ENCODE measurements at regions not wholly inside any gene's neighbourhood (a gene's known extent, or its start where the extent isn't known, plus 50 kb on each side); places are given as distances from the start of the nearest gene placed in this dataset.
A peak's percentile ranks its signal among the peaks of the same experiment; 100 is the strongest.

DNA sequence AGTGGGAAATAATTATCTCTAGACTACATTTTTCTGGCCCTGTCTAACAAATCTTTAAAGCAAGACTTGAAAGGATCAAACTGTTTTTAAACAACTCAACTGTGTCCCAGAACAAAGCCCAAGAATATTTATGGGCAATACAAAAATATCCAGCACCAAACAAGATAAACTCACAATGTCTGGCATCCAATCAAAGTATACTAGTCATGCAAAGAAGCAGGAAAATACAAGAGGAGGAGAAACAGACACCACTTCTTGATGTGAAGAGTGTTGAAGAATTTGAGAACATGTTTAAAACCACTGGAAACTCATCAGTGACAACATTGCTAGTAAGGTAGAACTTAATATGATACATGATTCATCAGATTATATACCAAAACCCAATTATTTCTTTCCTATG lies 66.1 kb upstream of the CDC42EP3 start:
- no peak overlapping the region for H3K27ac ChIP-seq (ENCODE audit: low read depth in 1 of 2, low read length in 1 of 2)

DNA sequence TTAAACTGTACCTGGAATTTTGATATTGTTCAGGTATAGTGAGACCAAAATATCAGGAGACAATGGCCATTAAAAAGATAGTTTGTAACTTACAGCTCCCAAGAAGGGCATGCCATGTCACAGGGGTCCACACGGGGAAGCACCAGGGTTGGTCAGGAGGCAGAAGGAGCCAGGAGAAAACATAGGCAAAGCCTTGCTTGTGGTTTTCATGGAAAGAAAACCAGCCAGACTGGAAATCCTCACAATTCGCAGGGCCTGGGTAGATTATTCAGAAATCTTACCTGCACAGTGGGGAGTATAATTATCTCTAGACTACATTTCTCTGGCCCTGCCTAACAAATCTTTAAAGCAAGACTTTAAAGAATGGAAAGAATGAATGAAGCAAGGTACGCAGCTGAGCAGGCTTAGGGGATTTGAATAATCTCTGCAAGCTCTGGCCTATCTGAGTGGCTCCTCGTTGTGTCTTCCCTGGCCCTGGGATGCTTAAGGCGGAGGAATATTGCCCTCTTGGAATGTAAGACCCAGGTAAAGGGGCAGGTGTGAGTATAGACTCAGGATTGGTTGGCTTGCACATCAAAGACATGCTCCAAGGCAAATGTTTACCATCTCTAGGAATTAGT lies 66.9 kb upstream of the CDC42EP3 start:
- H3K9me3 ChIP-seq (ENCODE audit: control insufficient read depth in 4 of 4, insufficient read depth in 3 of 4, low read length in 3 of 4): no peaks in the 10 kb centered on the region
- WGBS, 2 donors: 90 to 93% methylated on average over 5 of the region's 5 CpGs
- peaks cover 0 to 4% (median 0%) of the 10 kb centered on the region in 5 donors for H3K4me1 ChIP-seq (ENCODE audit: control insufficient read depth in 5 of 5, insufficient read depth in 5 of 5, low read length in 5 of 5)
- no peak for TF ChIP-seq CTCF (IDR thresholded peaks at IDR 0.05; ENCODE audit: control extremely low read depth, extremely low read depth)
- no peaks in the 10 kb centered on the region for H3K36me3 ChIP-seq (ENCODE audit: control insufficient read depth in 4 of 4, insufficient read depth in 4 of 4, low read length in 4 of 4)
- no peak overlapping the region for H3K27ac ChIP-seq (ENCODE audit: low read depth in 1 of 2, low read length in 1 of 2)
- no peak overlapping the region for H3K4me3 ChIP-seq
- no peak overlapping the region for H3K9ac ChIP-seq (ENCODE audit: insufficient read depth in 1 of 2, low read length in 2 of 2)
- ATAC-seq (ENCODE audit: insufficient read depth, low FRiP score) (no peak), DNase-seq (no peak)
- H3K27me3 ChIP-seq (ENCODE audit: control insufficient read depth in 3 of 3, insufficient read depth in 3 of 3, low read length in 2 of 3): no peaks in the 10 kb centered on the region

More for the DNA sequence above, 66.1 kb upstream of the CDC42EP3 start:
- Histone ChIP-seq H3K4me1 (ENCODE audit: control insufficient read depth in 5 of 5, insufficient read depth in 5 of 5, low read length in 5 of 5) (peaks cover 0 to 4% (median 0%) of the 10 kb centered on the region in 5 donors), H3K27me3 (ENCODE audit: control insufficient read depth in 3 of 3, insufficient read depth in 3 of 3, low read length in 2 of 3) (no peaks in the 10 kb centered on the region), H3K4me3 (no peak overlapping the region), H3K9me3 (ENCODE audit: control insufficient read depth in 4 of 4, insufficient read depth in 3 of 4, low read length in 3 of 4) (no peaks in the 10 kb centered on the region), H3K9ac (ENCODE audit: insufficient read depth in 1 of 2, low read length in 2 of 2) (no peak overlapping the region), H3K36me3 (ENCODE audit: control insufficient read depth in 4 of 4, insufficient read depth in 4 of 4, low read length in 4 of 4) (no peaks in the 10 kb centered on the region)
- TF ChIP-seq CTCF (IDR thresholded peaks at IDR 0.05; ENCODE audit: control extremely low read depth, extremely low read depth): no peak
- no peak for ATAC-seq (ENCODE audit: insufficient read depth, low FRiP score)
- DNase-seq: peak in 2 of 3 donors; percentile 18 to 35

DNA sequence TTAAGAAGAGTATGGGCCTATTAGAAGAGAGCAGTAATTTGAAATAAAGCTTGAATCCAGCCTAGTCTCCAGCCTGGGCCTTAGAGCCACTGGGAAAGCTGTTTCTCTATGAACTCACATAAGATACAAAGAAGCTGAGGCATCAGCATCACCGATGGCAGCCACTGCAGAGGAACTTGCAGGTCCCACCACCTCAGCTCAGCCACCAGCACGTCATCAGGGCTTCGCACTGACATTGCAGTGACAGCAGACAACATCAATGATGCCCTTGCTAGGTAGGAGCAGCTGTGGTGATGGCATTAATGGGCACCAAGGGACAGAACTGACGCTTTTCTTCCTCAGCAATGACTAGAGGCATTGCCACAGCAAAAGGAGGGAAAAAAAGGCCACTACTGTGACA lies 67.7 kb upstream of the CDC42EP3 start:
- WGBS, 2 donors: 95 to 99% methylated on average over 4 of the region's 4 CpGs
- Histone ChIP-seq H3K9ac (ENCODE audit: insufficient read depth in 1 of 2, low read length in 2 of 2) (no peak overlapping the region), H3K9me3 (ENCODE audit: control insufficient read depth in 4 of 4, insufficient read depth in 3 of 4, low read length in 3 of 4) (peaks cover 0 to 2% (median 0%) of the 10 kb centered on the region in 4 donors), H3K4me3 (no peak overlapping the region), H3K4me1 (ENCODE audit: control insufficient read depth in 5 of 5, insufficient read depth in 5 of 5, low read length in 5 of 5) (peaks cover 0 to 4% (median 0%) of the 10 kb centered on the region in 5 donors), H3K27me3 (ENCODE audit: control insufficient read depth in 3 of 3, insufficient read depth in 3 of 3, low read length in 2 of 3) (no peaks in the 10 kb centered on the region), H3K27ac (ENCODE audit: low read depth in 1 of 2, low read length in 1 of 2) (no peak overlapping the region), H3K36me3 (ENCODE audit: control insufficient read depth in 4 of 4, insufficient read depth in 4 of 4, low read length in 4 of 4) (no peaks in the 10 kb centered on the region)
- no peak for ATAC-seq (ENCODE audit: insufficient read depth, low FRiP score)
- no peak for DNase-seq
- no peak for TF ChIP-seq CTCF (IDR thresholded peaks at IDR 0.05; ENCODE audit: control extremely low read depth, extremely low read depth)
